HG02938 (cell line): ENCODE measurements at regions not wholly inside any gene's neighbourhood (a gene's known extent, or its start where the extent isn't known, plus 50 kb on each side); places are given as distances from the start of the nearest gene placed in this dataset.

Experiments
- ATAC-seq: cut with Tn5 transposase; IDR thresholded peaks from one replicate; pipeline ENCODE4 v1.9.1; 2021; ENCODE audit warnings: mild to moderate bottlenecking, moderate library complexity; ENCODE audit not compliant: unreplicated experiment

DNA sequence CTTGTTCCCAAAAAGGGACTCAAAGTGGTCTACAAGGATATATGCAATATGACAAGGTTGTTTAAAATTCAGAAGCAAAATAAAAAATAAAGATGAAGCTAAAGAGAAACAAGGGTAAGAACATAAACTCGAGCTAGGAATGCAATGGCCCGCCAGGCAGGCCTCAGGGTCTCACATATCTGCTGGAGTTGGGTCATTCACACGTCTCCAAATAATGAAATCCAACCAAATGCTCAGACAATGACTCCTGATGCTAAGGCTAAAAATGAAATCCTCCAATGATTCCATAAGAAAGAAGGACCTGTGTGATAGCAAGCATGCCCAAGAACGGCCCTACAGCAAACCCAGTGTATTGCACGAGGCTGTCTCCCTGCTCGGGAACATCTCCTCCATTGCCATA, 153.3 kb upstream of the ETS2 start:
- no peak for ATAC-seq

DNA sequence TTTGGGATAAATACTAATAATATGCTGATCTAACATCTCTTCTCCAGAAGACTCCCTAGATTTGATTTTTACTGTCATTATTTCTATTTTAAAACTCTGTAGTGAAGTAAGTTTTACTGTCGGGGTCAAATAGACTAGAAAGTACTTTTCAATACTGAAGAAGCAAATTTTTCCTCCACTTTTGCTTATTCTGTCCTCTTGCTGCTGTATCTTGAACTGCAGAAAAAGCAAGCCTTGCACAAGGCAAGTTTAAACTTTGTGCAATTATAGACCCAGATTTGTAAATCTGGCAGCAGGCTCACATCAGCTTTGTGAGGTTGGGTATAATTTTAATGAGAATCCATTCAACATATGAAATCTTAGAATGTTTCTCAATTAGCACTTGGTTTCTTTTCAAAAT, 151.1 kb upstream of the ETS2 start:
- ATAC-seq, result no peak

- ATAC-seq, result no peak
These were observed 147.2 kb upstream of the ETS2 start for GRCh38 chr21:38658511-38658910.

DNA sequence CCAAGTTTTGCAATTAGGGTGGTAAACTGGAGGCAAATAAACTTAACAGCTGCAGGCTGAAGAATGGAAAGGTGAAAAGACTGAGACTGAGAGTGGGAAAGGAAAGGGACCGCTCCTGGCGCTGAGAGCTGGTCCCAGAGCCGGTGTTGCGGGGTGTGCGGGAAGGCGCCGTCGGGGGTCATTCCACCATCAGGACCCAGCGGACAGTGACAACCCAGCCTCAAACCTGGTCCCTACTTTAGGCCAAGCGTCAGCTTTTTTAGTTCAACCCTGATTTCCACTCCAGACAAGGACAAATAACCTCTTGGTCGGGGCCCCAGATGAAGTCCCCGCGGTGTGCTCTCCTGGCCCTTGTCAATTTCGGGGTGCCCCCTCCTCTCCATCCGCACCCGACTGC, 145.8 kb upstream of the ETS2 start:
- ATAC-seq, result no peak

DNA sequence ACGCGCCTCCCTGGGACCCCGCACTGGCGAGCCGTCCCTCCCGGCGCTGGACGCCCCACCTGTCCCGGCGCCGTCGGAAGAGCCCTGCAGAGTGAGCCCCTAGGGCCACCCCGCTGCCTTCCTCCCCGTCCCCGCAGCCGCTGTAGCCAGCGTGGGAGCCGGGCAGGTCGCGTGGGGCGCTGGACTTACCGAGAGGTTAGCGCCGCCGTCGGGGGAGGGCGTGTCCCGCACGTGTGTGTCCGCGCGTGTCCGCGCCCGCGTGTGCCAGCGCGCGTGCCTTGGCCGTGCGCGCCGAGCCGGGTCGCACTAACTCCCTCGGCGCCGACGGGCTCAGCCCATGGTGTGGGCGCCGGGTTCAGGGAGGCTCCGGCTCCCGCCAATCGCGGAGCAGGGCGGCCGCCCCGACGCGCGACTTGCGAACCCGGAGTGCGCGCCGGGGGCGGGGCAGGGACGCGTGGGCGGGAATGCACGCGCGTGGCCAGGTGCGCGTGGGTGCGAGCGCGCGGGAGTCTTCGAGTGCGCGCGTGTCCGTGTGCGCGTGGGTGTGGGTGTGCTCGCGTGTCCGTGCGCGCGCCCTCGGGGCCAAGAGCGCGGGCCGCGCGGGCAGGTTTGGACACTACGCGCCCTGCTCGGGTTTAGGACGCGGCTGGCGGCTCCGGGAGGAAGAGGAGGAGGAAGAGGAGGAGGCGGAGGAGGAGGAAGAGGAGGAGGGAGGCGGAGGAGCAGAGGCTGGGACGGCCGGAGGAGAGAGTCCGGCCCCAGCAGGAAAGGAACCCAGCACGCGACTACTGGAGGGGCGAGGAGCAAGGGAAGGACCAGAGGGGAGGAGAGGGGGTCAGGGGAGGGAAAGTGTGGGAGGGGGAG, 145.2 kb upstream of the ETS2 start:
- no peak for ATAC-seq

DNA sequence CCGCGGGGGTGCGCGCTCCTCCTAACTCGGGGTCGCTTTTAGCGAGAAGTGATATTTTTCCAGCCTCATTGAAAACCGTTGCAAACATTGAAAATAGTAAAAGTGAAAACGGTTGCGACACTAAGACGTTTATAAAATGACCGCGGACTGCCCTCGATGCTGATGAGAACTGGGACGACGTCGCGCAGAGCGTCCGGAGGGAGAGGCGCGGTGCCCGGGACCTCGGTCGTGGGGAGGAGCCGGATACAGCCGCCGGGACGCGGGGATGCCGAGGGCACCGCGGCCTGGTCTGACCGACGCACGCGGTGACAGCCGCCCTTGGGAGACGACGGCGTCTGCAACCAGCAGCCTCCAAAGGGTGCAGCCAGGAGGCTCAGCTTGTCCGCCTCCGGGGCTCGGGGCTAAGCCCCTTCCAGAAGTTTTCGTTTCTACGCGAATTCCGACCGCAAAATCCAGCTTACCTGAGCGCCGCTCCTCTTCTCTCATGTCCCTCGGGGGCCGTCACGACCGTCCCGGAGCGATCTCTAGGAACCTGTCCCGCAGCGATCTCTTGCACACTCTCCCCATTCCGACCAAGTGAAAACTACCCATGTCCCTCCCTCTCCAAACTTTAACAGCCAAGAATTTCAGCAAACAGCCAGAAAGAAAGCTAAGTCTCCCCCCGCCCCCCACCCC, 144.4 kb upstream of the ETS2 start:
- ATAC-seq, result no peak

- ATAC-seq, result no peak
These were observed 143.7 kb upstream of the ETS2 start for GRCh38 chr21:38661889-38662568.

- no peak for ATAC-seq
These were observed 142.4 kb upstream of the ETS2 start for GRCh38 chr21:38663282-38663681.

DNA sequence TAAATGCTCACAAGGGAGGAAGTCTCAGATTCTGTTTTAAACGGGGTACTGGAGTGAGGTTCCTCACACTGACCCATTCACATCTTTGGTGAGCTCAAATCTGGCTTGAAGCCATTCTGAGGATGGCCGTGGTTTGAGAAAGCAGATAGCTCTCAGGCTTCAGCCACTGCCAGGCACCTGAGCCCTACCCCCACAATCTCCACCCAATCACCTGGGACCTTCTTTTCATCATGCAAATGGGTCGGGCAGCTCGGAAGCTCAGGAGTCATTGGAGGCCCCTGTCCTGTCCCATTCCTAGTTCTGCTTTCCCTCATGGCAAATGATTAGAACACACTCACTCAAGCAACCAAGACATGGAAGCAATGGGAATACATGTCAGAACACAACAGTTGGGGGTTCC, 141.4 kb upstream of the ETS2 start:
- ATAC-seq, result no peak

GRCh38 chr21:38664841-38665240, 140.9 kb upstream of the ETS2 start:
- no peak for ATAC-seq

GRCh38 chr21:38667291-38667870, 138.3 kb upstream of the ETS2 start:
- ATAC-seq, result no peak

- no peak for ATAC-seq
These were observed 137.7 kb upstream of the ETS2 start for GRCh38 chr21:38668067-38668466.

GRCh38 chr21:38668541-38668940, 137.2 kb upstream of the ETS2 start:
- ATAC-seq, result no peak

- no peak for ATAC-seq
These were observed 136.5 kb upstream of the ETS2 start for GRCh38 chr21:38669186-38669585.

DNA sequence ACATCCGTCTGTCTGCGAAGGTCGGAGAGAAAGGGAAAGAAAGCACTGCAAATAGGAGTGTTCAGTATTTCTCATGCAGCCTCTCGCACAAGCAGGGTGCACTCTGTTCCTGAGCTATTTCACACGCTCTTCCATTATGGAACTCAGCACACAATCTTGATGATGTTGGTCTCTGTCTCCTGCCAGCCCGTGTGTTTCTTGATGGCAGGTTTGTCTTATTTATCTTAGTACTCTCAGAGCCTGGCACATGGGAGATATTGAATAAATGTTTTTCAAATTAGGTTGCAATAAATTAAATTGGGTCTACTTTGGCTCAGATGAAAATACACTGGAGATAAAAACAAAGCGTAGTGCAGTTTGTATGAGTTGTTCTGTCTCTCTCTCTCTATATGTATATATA, 134.9 kb upstream of the ETS2 start:
- no peak for ATAC-seq

GRCh38 chr21:38671773-38672172, 134.0 kb upstream of the ETS2 start:
- ATAC-seq, result no peak

DNA sequence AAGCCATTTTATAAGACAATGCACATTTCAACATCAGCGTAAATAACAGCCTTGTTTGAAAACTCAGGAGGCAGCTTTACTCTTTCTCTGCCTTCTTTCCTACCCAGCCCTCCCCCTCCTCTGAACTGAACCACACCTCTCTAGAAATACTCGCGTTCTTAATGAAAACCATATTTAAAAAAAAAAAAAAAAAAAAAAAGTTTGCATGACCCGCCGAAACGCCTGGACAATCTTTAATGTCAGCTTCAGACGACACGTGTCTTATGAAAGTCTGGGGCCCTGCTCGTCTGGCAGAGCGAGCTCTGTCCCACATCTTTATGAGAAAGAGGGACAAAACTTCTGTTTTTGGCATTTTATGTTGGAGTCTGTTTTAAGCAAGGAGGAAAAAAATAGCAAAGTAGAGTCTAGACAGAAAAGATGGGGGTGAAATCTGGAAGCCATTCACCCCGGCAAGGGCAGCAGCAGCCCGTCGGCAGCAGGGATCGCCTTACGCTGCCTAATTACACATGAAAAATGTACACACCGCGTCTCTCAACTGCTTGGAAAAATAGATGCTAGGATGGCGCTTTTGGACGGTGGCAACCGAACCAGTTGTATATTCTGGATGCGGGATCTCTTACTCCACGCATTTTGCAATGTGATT, 130.4 kb upstream of the ETS2 start:
- no peak for ATAC-seq

GRCh38 chr21:38678827-38679226, 126.9 kb upstream of the ETS2 start:
- no peak for ATAC-seq

GRCh38 chr21:38679534-38679933, 126.2 kb upstream of the ETS2 start:
- ATAC-seq, result peak; percentile 70

- no peak for ATAC-seq
These were observed 125.3 kb upstream of the ETS2 start for GRCh38 chr21:38680401-38680800.

DNA sequence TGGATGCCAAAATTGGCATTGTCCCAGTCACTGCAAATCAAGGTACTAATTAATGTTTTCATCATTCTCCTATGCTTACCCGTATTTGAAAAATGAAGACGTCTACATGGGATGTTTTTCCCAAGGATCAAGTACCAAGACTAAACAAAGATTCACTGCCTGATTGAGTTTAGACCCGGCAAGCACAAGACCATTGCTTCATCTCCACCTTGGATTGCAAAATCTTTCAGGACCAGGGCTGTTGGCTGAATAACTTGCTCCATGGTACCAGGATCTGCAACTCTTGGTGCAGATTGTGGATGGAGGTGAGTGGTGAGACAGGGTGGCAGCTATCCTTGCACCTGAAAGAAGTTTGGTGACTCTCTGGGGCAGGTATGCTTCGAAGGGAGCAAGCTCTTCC, 122.5 kb upstream of the ETS2 start:
- no peak for ATAC-seq
